Tibial nerve (tissue), 4 donors: ENCODE measurements at regions not wholly inside any gene's neighbourhood (a gene's known extent, or its start where the extent isn't known, plus 50 kb on each side); places are given as distances from the start of the nearest gene placed in this dataset.
A peak's percentile ranks its signal among the peaks of the same experiment; 100 is the strongest.

Experiments used
- EP300 ChIP-seq, 2 donors: sonication (generic); formaldehyde crosslinking; IDR thresholded peaks; one replicate each; pipeline ENCODE4 v1.6.1; 2017; ENCODE audit warnings: antibody characterized with exemption in 2 of 2, mild to moderate bottlenecking in 1 of 2
- TF ChIP-seq, protein P1 (sequence below), 5 experiments: fragments of 200-600 bp in 3 of 5; fragments of 450-650 bp in 2 of 5; sonication (generic) in 3 of 5; IDR thresholded peaks; one replicate each; pipeline ENCODE4 v1.5.1; 2016 to 2019; ENCODE audit warnings: antibody characterized with exemption in 5 of 5, mild to moderate bottlenecking in 3 of 5, moderate library complexity in 2 of 5

DNA sequence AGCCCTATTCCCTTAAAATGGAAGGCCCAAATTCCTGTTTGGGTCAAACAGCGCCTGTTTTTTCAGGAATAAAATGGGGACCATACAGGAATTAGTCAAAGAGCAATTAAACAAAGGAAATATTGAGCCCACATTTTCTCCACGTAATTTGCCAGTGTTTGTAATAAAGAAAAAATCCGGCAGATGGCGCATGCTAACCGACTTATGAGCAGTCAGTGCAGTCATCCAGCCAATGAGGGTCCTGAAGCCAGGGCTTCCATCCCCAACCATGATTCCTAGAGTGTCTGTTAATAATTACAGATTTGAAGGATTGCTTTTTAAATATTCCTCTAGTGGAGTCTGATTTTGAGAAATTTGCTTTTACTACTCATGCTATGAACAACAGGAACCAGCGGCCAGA is 103.7 kb downstream of the HSFY2 start:
- TF ChIP-seq, protein P1, sequence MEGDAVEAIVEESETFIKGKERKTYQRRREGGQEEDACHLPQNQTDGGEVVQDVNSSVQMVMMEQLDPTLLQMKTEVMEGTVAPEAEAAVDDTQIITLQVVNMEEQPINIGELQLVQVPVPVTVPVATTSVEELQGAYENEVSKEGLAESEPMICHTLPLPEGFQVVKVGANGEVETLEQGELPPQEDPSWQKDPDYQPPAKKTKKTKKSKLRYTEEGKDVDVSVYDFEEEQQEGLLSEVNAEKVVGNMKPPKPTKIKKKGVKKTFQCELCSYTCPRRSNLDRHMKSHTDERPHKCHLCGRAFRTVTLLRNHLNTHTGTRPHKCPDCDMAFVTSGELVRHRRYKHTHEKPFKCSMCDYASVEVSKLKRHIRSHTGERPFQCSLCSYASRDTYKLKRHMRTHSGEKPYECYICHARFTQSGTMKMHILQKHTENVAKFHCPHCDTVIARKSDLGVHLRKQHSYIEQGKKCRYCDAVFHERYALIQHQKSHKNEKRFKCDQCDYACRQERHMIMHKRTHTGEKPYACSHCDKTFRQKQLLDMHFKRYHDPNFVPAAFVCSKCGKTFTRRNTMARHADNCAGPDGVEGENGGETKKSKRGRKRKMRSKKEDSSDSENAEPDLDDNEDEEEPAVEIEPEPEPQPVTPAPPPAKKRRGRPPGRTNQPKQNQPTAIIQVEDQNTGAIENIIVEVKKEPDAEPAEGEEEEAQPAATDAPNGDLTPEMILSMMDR (IDR thresholded peaks at IDR 0.05), result peak in 1 of 5 experiments; percentile 20
- TF ChIP-seq EP300 (IDR thresholded peaks at IDR 0.05), result no peak
